AG04449 (cell line): ENCODE measurements at regions not wholly inside any gene's neighbourhood (a gene's known extent, or its start where the extent isn't known, plus 50 kb on each side); places are given as distances from the start of the nearest gene placed in this dataset.
"Not testable (repeated sequence)": the region's sequence is repeated elsewhere in the genome, so short reads cannot be mapped to it uniquely, and the experiment has no call there.

Experiments
- CTCF ChIA-PET: fragments of 350-600 bp; formaldehyde crosslinking; extraction: SDS; loops from one replicate; lab custom pipeline; 2021; ENCODE audit warnings: antibody characterized with exemption; lab: Yijun Ruan, JAX
- POLR2A ChIA-PET: fragments of 400-600, 350-600 bp; formaldehyde crosslinking; extraction: SDS; loops from one replicate; lab custom pipeline; 2020; ENCODE audit warnings: antibody characterized with exemption, inconsistent platforms; lab: Yijun Ruan, JAX
- DNase-seq: peaks from one replicate; pipeline ENCODE4 v3.0.0-alpha.2; 2010; ENCODE audit warnings: low read depth, low spot score
- H3K4me3 ChIP-seq: 2 replicates; pipeline ENCODE4 v1.5.1; 2011; ENCODE audit warnings: low read depth, mild to moderate bottlenecking, control low read depth, low read length
- TF ChIP-seq, protein P1 (sequence below): IDR thresholded peaks from one replicate; pipeline ENCODE4 v1.5.1; 2011; ENCODE audit warnings: mild to moderate bottlenecking, moderate library complexity, low read length, control low read depth, inconsistent platforms; ENCODE audit not compliant: insufficient read depth; ENCODE audit errors: missing control alignments

DNA sequence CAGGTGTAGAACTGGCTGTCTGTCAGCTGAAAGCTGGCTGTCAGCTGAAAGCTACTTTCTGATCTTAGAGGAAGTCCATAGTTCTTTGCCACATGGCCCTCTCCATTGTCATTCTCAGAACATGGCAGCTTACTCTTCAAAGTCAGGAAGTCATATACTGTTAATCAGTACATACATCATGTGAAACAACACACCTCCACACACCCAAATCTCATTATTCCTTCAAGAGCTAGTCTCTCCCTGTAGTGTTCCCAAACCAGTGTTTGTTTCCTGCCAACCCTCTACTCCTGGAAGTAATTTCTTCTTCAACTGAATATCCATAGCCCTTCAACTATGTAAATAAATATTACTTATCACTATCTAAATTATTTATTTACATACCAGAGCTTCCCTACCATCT is 58.9 kb downstream of the OR5AK2 start:
- ChIA-PET CTCF (interaction anchor here (0.7 kb wide), 1 partner anchor 202 kb away, joined by 4 read pairs; no protein-coding TSS in a partner anchor), POLR2A (no interaction called here)
- H3K4me3 ChIP-seq, result no peak overlapping the region
- DNase-seq, result no peak
- TF ChIP-seq, protein P1, sequence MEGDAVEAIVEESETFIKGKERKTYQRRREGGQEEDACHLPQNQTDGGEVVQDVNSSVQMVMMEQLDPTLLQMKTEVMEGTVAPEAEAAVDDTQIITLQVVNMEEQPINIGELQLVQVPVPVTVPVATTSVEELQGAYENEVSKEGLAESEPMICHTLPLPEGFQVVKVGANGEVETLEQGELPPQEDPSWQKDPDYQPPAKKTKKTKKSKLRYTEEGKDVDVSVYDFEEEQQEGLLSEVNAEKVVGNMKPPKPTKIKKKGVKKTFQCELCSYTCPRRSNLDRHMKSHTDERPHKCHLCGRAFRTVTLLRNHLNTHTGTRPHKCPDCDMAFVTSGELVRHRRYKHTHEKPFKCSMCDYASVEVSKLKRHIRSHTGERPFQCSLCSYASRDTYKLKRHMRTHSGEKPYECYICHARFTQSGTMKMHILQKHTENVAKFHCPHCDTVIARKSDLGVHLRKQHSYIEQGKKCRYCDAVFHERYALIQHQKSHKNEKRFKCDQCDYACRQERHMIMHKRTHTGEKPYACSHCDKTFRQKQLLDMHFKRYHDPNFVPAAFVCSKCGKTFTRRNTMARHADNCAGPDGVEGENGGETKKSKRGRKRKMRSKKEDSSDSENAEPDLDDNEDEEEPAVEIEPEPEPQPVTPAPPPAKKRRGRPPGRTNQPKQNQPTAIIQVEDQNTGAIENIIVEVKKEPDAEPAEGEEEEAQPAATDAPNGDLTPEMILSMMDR, result no peak

DNA sequence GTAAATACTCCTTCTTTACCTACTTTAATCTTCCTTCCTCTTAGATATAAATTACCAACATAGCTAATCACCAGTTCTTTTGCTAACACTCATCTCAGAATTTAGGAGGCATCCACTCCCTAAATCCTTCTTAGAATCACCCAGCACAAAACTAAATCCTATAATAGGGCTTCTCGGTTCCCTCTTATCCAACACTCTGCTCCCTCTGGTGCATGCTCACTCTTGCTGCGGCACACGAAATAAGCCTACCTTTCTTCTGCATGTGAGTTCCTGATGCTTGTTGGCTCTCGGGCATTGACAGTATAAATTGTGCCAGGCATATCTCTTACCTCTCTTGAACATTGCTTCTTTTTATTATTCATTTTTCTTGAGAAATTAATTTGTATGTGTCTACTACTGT is 61.0 kb downstream of the OR5AK2 start:
- TF ChIP-seq, protein P1, result no peak
- CTCF ChIA-PET, result no interaction called here
- H3K4me3 ChIP-seq, result no peak overlapping the region
- POLR2A ChIA-PET, result no interaction called here
- DNase-seq, result no peak

DNA sequence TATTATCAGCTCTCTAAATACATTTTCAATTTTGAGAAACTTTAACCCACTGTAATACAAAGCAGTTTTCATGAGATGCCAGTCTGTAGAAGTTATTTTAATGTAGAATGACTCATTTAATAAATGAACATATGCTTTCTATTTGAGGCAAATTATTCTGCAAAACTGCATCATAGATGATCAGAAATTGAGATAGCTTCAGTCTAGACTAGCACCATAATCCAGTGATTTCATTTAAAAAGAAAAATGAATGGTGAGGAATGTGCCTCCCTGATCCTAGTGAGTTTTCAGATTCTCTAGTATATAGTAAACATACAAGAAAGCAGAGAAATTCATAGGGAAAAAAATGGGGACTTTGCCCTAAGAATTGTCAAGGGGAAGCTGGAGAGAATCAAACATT is 66.1 kb downstream of the OR5AK2 start:
- ChIA-PET POLR2A (no interaction called here), CTCF (interaction anchor here (2.1 kb wide), 1 partner anchor 195 kb away, joined by 5 read pairs; no protein-coding TSS in a partner anchor)
- no peak overlapping the region for H3K4me3 ChIP-seq
- TF ChIP-seq, protein P1, result no peak
- no peak for DNase-seq

DNA sequence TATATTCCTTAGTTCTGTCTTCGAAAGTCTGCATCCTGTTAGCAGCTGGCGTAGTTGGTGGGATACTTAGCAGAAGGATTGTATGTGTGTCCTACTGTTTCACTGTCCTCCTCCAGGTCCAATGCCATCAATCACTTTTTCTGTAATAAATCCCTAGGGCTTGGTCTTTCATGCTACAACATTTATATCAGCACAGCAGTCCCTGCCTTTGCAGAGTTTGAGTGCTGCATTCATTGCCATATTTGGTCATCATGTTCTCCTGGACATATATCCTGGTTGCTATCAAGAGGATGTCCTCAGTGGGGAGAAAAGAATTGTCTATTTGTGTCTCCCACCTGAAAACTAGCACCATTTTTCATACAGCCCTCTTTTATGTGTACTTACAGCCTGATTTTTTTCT is 67.0 kb downstream of the OR5AK2 start:
- H3K4me3 ChIP-seq, result no peak overlapping the region
- no peak for DNase-seq
- ChIA-PET CTCF (interaction anchor here (0.8 kb wide), 1 partner anchor 71 kb away, joined by 3 read pairs; no protein-coding TSS in a partner anchor), POLR2A (no interaction called here)
- TF ChIP-seq, protein P1, result no peak

DNA sequence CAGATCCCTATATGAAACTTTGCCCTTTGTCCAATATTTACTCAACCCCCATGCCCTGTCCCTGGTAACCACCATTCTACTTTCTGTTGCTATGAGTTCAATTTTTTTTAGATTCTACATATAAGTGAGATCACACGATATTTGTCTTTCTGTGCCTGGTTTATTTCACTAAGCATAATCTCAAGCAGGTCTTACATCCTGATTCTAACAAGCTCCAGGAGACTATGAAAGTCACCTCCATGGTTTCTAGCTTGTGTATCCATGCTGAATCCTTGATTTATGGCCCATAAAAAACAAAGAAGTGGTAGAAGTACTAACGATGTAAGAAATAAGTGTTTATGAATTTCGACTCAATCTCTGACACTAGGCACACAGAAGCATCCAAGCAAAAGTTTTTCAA is 68.0 kb downstream of the OR5AK2 start:
- CTCF ChIA-PET, result no interaction called here
- TF ChIP-seq, protein P1, result no peak

DNA sequence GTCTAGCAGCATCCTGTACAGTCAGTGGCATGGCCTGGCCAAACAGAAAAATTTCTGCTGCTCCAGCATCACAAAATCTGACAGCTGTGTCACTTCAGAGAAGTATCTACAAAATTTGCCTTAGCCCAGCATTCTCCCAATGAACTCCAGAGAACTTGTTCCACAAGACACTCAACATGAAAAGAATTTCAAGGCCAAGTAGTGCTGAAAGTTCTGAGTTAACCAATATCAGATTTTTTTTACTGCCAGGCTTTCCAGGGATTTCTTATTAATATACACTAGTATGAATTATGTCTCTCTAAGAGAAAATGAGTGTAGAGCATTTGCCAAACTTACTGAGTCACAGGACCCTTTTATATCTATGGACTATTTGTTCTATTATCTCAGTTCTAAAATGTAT is 68.8 kb downstream of the OR5AK2 start:
- ChIA-PET CTCF (no interaction called here), POLR2A (no interaction called here)
- no peak for DNase-seq
- TF ChIP-seq, protein P1, result no peak
- no peak overlapping the region for H3K4me3 ChIP-seq

More for the DNA sequence above, 68.0 kb downstream of the OR5AK2 start:
- no peak overlapping the region for H3K4me3 ChIP-seq
- no peak for DNase-seq
- POLR2A ChIA-PET, result no interaction called here

DNA sequence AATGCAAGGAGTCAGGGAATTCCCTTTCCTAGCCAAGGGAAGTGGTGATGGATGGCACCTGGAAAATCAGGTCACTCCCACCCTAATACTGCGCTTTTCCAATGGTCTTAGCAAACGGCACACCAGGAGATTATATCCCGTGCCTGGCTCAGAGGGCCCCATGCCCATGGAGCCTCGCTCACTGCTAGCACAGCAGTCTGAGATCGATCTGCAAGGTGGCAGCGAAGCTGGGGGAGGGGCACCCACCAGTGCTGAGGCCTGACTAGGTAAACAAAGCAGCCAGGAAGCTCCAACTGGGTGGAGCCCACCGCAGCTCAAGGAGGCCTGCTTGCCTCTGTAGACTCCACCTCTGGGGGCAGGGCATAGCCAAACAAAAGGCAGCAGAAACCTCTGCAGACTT is 74.2 kb downstream of the OR5AK2 start:
- H3K4me3 ChIP-seq, DNase-seq, POLR2A ChIA-PET: not testable (repeated sequence)
- CTCF ChIA-PET, result interaction anchor here (1.3 kb wide), 1 partner anchor 186 kb away, joined by 4 read pairs; no protein-coding TSS in a partner anchor
